Endothelial cell of umbilical vein (primary cell): ENCODE measurements at regions not wholly inside any gene's neighbourhood (a gene's known extent, or its start where the extent isn't known, plus 50 kb on each side); places are given as distances from the start of the nearest gene placed in this dataset.

Experiments
- BruUV-seq: library from RNA; stranded (reverse); fragments of 400-500 nt; replicated peaks from 2 replicates; lab custom pipeline; 2021; lab: Mats Ljungman, UMichigan
- CTCF ChIA-PET: fragments of 300-600, 350-600 bp; sonication (Branson Sonifier 250); formaldehyde crosslinking; loops from one replicate; lab custom pipeline; 2021; ENCODE audit warnings: antibody characterized with exemption, inconsistent platforms; lab: Charles Lee
- POLR2A ChIA-PET: fragments of 300-600, 350-600 bp; sonication (Branson Sonifier 250); formaldehyde crosslinking; loops from one replicate; lab custom pipeline; 2021; ENCODE audit warnings: antibody characterized with exemption, inconsistent platforms; lab: Charles Lee
- DNase-seq: peaks from one replicate; pipeline ENCODE4 v3.0.0-alpha.2; 2011; ENCODE audit warnings: low read depth, low spot score
- FAIRE-seq: peaks from 2 replicates; lab custom pipeline; 2011; peaks lifted over from hg19 to GRCh38; lab: Jason Lieb, UNC
- H2AFZ ChIP-seq: 2 replicates; pipeline ENCODE4 v1.6.0; 2012; ENCODE audit warnings: low read depth, low read length, control low read depth, inconsistent platforms
- H3K27ac ChIP-seq: 2 replicates; pipeline ENCODE4 v1.5.1; 2011; ENCODE audit warnings: low read depth, mild to moderate bottlenecking, control low read depth, low read length, moderate library complexity; ENCODE audit not compliant: insufficient read depth
- H3K27me3 ChIP-seq, 2 experiments: 2 replicates each; pipeline versions ENCODE4 v1.6.0 to v1.6.1; 2011; ENCODE audit warnings: low read length in 2 of 2, mixed read lengths in 1 of 2; ENCODE audit not compliant: control insufficient read depth in 2 of 2, insufficient read depth in 2 of 2
- H3K36me3 ChIP-seq, 2 experiments: 2 replicates in 1 of 2; 3 replicates in 1 of 2; pipeline ENCODE4 v1.5.1; 2011; ENCODE audit warnings: low read length in 2 of 2, mild to moderate bottlenecking in 1 of 2, moderate library complexity in 1 of 2; ENCODE audit not compliant: control insufficient read depth in 2 of 2, insufficient read depth in 2 of 2; ENCODE audit errors: extremely low read depth in 1 of 2
- H3K4me1 ChIP-seq: 3 replicates; pipeline ENCODE4 v1.5.1; 2011; ENCODE audit warnings: mild to moderate bottlenecking, low read length; ENCODE audit not compliant: control insufficient read depth, insufficient read depth; ENCODE audit errors: extremely low read depth
- H3K4me2 ChIP-seq: 2 replicates; pipeline ENCODE4 v1.6.1; 2011; ENCODE audit warnings: low read length, control low read depth, mixed read lengths; ENCODE audit not compliant: insufficient read depth
- H3K4me3 ChIP-seq, 3 experiments: fragments of 200-600 bp in 1 of 3; sonication (generic), shearing (Covaris generic) in 1 of 3; replicated peaks in 1 of 3; 2 replicates each; pipeline ENCODE4 v1.5.1; 2011 to 2016; ENCODE audit warnings: control low read depth in 3 of 3, low read length in 3 of 3, mild to moderate bottlenecking in 2 of 3, inconsistent platforms in 1 of 3, low read depth in 1 of 3, moderate library complexity in 1 of 3; ENCODE audit not compliant: insufficient read depth in 1 of 3
- H3K79me2 ChIP-seq: 2 replicates; pipeline ENCODE4 v1.6.0; 2012; ENCODE audit warnings: low read length, inconsistent platforms; ENCODE audit not compliant: control insufficient read depth, insufficient read depth
- H3K9ac ChIP-seq: replicated peaks from 2 replicates; pipeline ENCODE3; 2011; ENCODE audit warnings: low read length, control low read depth; ENCODE audit not compliant: insufficient read depth; ENCODE audit errors: extremely low read depth
- H3K9me1 ChIP-seq: replicated peaks from 3 replicates; pipeline ENCODE4 v1.6.0; 2011; ENCODE audit warnings: mild to moderate bottlenecking, low read length; ENCODE audit not compliant: control insufficient read depth, insufficient read depth; ENCODE audit errors: extremely low read depth
- H3K9me3 ChIP-seq: replicated peaks from 2 replicates; pipeline ENCODE4 v1.5.1; 2012; ENCODE audit warnings: low read length, inconsistent platforms; ENCODE audit not compliant: control insufficient read depth, insufficient read depth
- H4K20me1 ChIP-seq: replicated peaks from 2 replicates; pipeline ENCODE3; 2011; ENCODE audit warnings: mild to moderate bottlenecking, low read length; ENCODE audit not compliant: control insufficient read depth, insufficient read depth; ENCODE audit errors: extremely low read depth
- CTCF ChIP-seq, 2 donors: IDR thresholded peaks; 1 replicate in 1 of 2; 2 replicates in 1 of 2; pipeline ENCODE4 v1.5.1; 2011; ENCODE audit warnings: low read length in 2 of 2, mild to moderate bottlenecking in 2 of 2, moderate library complexity in 2 of 2, control low read depth in 1 of 2, inconsistent platforms in 1 of 2, low read depth in 1 of 2; ENCODE audit not compliant: insufficient read depth in 1 of 2; ENCODE audit errors: extremely low read depth in 1 of 2
- EZH2 ChIP-seq: IDR thresholded peaks from 2 replicates; pipeline ENCODE4 v1.6.1; 2012; ENCODE audit warnings: borderline replicate concordance, low read depth, mild to moderate bottlenecking, moderate library complexity, low read length, inconsistent platforms; ENCODE audit not compliant: severe bottlenecking
- FOS ChIP-seq: IDR thresholded peaks from 2 replicates; pipeline ENCODE4 v1.6.1; 2011; ENCODE audit warnings: mild to moderate bottlenecking, low read length, moderate library complexity, borderline replicate concordance; ENCODE audit not compliant: insufficient read depth
- GATA2 ChIP-seq: IDR thresholded peaks from 2 replicates; pipeline ENCODE4 v1.7.0; 2011; ENCODE audit warnings: low read depth, mild to moderate bottlenecking, moderate library complexity, mixed read lengths, low read length; ENCODE audit not compliant: insufficient read length, insufficient read depth
- JUN ChIP-seq: IDR thresholded peaks from 2 replicates; pipeline ENCODE4 v1.6.1; 2011; ENCODE audit warnings: borderline replicate concordance, low read depth; ENCODE audit not compliant: insufficient read length, insufficient read depth
- MAX ChIP-seq: IDR thresholded peaks from 2 replicates; pipeline ENCODE4 v1.6.1; 2011; ENCODE audit not compliant: insufficient read depth, insufficient read length
- MYC ChIP-seq: IDR thresholded peaks from one replicate; pipeline ENCODE4 v1.6.1; 2011; ENCODE audit warnings: mild to moderate bottlenecking, low read depth, low read length
- POLR2A ChIP-seq: IDR thresholded peaks from 2 replicates; pipeline ENCODE4 v1.6.1; 2012; ENCODE audit warnings: low read depth, mild to moderate bottlenecking, control low read depth, low read length
- POLR2AphosphoS5 ChIP-seq: IDR thresholded peaks from 2 replicates; pipeline ENCODE4 v1.6.1; 2012; ENCODE audit warnings: low read depth, mild to moderate bottlenecking, control low read depth, low read length, moderate library complexity; ENCODE audit not compliant: insufficient read depth
- dilution Hi-C: fragments of 300-500 bp; cut with MboI; formaldehyde crosslinking; loops from one replicate; pipeline ENCODE4 v1.15.0; 2019; ENCODE audit warnings: low sequenced_read_pairs; ENCODE audit not compliant: extremely low pct_ligation_motif_present
- intact Hi-C: fragments of 100-400 bp; cut with micrococcal nuclease; formaldehyde crosslinking; loops from one replicate; pipeline ENCODE4 v1.10.0; 2022

GRCh38 chr1:184836934-184837895 is 82.6 kb upstream of the EDEM3 start:
- Histone ChIP-seq H2AFZ (no peak overlapping the region), H3K9me1 (no peaks in the 10 kb centered on the region), H3K27ac (no peak overlapping the region), H3K4me3 (no peak overlapping the region), H3K9me3 (no peaks in the 10 kb centered on the region), H3K27me3 (no peaks in the 10 kb centered on the region), H3K4me1 (no peaks in the 10 kb centered on the region), H3K36me3 (no peaks in the 10 kb centered on the region), H4K20me1 (no peaks in the 10 kb centered on the region), H3K79me2 (no peaks in the 10 kb centered on the region), H3K4me2 (no peak overlapping the region), H3K9ac (no peak overlapping the region)
- ChIA-PET CTCF (interaction anchor here (0.8 to 1.1 kb wide), 2 partner anchors 27 to 31 kb away, joined by 3 to 4 read pairs; no protein-coding TSS in a partner anchor), POLR2A (no interaction called here)
- dilution Hi-C loops = no loop called here
- DNase-seq (no peak), FAIRE-seq (no peak)
- intact Hi-C loops = no loop called here
- TF ChIP-seq GATA2 = no peak
- TF ChIP-seq POLR2A = no peak
- no TSS peak for BruUV-seq

- intact Hi-C loops = no loop called here
- no peaks in the 10 kb centered on the region for H3K4me1 ChIP-seq
- no peaks in the 10 kb centered on the region for H3K9me3 ChIP-seq
- ChIA-PET CTCF (interaction anchor here (0.8 kb wide), 1 partner anchor 28 kb away, joined by 3 read pairs; no protein-coding TSS in a partner anchor), POLR2A (no interaction called here)
- no peak overlapping the region for H2AFZ ChIP-seq
- no TSS peak for BruUV-seq
- H3K79me2 ChIP-seq = no peaks in the 10 kb centered on the region
- FAIRE-seq = no peak
- H3K27me3 ChIP-seq = no peaks in the 10 kb centered on the region
- TF ChIP-seq POLR2A = no peak
- no peak for TF ChIP-seq CTCF (IDR thresholded peaks at IDR 0.05; ENCODE audit: extremely low read depth in 1 of 2, insufficient read depth in 1 of 2, low read depth in 1 of 2, low read length in 2 of 2)
- TF ChIP-seq MAX = no peak
- no peak for TF ChIP-seq POLR2AphosphoS5
- no peak for TF ChIP-seq JUN
- no peak for TF ChIP-seq MYC
- no peak for TF ChIP-seq FOS
- TF ChIP-seq GATA2 = no peak
- no peak for TF ChIP-seq EZH2
- no peaks in the 10 kb centered on the region for H3K36me3 ChIP-seq
- no peak overlapping the region for H3K4me3 ChIP-seq
- no peak for DNase-seq
- H3K4me2 ChIP-seq = no peak overlapping the region
- no peaks in the 10 kb centered on the region for H3K9me1 ChIP-seq
- dilution Hi-C loops = no loop called here
- H3K9ac ChIP-seq = no peak overlapping the region
- H3K27ac ChIP-seq = no peak overlapping the region
- no peaks in the 10 kb centered on the region for H4K20me1 ChIP-seq
Measured at GRCh38 chr1:184836141-184836540, 81.5 kb upstream of the EDEM3 start.
